Lung microvascular endothelial cell (primary cell): ENCODE measurements at regions not wholly inside any gene's neighbourhood (a gene's known extent, or its start where the extent isn't known, plus 50 kb on each side); places are given as distances from the start of the nearest gene placed in this dataset.
"Not testable (repeated sequence)": the region's sequence is repeated elsewhere in the genome, so short reads cannot be mapped to it uniquely, and the experiment has no call there.

Experiments
- DNase-seq, 2 donors: peaks; one replicate each; pipeline versions ENCODE4 v3.0.0 to v3.0.0-alpha.2; 2010; ENCODE audit warnings: low read depth in 2 of 2

DNA sequence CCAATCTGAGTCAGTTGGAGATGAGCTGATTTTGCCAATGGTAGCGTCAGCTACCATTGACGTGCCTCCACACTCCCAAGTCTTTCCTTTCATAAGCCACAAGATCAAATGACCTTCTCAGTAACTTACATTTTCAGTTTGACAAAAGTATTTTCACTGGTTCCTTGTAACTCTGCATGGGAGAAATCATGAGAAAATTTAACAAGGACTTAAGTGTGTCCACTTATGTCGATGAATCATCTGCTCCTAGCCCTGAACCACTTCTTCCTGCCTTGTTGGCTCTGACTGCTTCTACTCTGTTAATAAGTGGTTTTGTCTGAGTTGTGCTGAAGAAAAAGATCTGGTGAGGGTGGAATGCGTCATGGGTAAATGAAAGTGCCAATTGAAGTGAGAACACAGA, 101.2 kb downstream of the NFKBIZ start:
- peak in 1 of 2 donors; percentile 89 for DNase-seq

DNA sequence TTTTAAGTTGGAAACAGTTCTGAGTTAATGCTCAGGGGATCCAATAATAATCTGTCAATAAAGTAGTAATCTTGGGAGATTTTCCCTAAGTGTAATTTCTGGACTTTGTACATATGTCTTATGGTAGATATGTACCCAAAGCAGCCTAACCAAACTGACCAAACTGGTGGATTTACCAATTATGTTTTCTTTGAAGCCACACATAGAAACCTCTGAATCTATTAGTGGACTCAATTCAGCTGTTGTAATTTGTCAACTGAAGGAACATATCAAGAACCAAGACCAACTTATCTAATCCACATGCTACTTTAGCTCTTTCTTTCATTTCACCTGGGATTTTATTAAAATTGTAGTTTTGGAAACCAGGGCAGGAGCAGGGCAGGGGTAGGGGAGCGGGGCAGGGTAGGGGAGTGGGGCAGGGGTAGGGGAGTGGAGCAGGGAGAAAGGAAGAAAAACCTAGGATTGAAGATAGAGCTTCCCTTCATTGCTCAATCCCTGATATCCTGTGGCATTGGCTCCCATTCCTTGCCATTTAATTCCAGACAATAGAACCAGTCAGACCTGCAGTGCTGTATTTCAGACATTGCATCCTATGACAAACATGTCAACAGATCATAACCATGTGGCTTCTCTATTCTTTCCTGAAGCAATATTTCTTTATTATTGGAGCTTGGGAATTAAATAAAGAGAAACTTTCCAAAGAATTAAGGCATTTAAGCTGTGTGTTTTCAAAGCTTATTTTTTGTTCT, 101.8 kb downstream of the NFKBIZ start:
- peak; percentile 36 to 67 for DNase-seq

DNA sequence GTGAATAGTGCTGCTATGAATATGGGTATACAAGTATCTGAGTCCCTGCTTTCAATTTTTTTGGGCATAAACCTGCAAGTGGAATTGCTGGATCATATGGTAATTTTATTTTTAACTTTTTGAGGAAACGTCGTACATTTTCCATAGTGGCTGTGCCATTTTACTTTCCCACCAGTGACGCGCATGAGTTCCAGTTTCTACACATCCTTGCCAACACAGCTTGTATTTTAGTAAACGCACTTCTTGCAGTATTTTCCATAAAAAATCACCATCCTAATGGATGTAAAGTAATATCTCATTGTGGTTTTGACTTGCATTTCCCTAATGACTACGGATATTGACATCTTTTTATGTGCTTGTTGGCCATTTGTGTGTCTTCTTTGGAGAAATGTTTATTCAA, 105.0 kb downstream of the NFKBIZ start:
- peak in 1 of 2 donors; percentile 87 for DNase-seq

DNA sequence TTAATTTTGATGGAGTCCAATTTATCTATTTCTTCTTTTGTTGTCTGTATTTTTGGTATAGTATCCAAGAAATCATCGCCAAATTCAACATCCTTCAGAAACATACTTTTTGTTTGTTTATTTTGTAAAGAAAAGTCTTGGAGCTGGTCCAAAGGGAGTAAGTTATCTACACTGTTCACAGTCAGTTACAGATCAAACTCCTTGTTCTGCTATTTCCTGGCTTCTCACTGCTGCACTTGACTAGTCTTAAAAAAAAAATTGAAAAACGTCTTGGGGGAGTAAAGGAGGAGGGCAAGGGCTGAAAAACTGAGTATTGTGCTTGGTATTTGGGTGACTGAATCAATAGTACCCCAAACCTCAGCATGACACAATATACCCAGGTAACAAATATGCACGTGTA, 105.6 kb downstream of the NFKBIZ start:
- peak; percentile 30 to 83 for DNase-seq

DNA sequence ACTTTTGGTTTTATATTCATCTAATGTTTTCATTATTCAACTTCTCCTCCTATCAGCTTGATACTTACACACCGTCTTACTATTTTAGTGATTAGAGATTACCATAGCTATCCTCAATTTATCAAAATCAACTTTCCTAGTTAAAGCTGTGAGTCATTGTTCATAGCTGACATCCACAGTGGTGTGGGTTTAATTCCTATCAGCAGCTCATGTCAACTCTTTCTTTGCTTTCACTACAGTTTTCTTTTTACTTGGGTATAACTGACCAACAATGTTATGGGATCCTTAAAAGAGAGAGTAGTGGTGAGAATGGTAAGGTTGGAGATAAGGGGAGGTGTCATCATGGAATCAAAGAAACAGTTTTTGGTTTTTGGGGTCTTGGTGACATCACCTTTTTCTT, 112.7 kb downstream of the NFKBIZ start:
- DNase-seq: peak in 1 of 2 donors; percentile 45

DNA sequence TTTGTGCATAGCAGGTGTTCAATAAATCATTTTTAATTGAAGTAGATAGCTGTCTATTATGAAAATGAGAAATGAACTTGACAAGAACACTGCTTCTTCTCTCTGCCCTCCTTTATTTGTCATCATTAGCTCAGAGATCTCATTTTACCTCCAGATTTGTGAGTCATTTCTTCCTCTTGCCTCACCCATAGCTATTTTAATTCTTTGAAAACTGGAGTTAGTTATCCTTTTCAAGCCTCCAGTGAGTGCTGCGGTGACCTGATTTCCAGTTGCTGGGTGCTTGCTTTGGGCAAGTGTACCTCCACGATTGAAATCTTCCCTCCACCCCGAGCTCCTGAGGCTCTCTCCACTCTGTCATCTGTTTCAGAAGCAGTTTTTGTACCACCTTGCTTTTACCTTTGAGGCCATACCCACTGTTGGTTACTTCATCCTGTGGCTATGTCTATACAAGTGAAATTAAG, 114.6 kb downstream of the NFKBIZ start:
- DNase-seq: peak in 1 of 2 donors; percentile 63

DNA sequence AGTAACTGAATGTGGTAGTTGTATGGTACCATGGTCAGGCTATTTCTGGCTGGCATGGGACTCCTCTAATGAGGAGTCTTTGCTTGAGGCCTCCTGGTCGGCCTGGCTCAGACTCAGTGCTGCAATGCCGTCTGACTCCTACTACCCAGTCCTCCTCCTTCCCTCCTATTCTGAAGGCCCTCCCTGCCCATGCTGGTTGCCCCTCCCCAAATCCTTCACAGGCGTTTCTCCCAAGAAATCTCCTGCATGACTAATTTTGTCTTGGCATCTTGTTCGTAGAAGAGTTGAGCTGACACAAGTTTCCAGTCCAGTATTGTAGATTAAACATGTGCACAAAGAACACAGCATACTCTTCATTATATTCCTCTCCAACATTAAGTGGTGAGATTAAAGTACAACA, 115.5 kb downstream of the NFKBIZ start:
- no peak for DNase-seq

DNA sequence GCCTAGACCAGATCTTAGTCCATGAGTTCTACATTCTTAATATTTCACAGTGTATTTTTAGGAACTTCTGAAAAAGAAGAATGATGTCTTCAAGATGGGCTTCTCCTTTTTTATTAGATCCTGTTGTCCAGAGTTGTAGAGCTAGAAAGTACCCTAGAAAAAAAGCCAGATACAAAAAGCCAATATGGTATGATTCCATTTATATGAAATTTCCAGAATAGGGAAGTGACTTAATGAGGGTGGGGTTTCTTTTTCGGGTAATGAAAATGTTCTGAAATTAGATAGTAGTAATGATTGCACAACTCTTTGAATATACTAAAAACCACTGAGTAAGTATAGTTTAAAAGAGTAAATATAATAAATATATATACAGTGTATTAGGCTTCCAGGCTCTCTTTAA, 116.9 kb downstream of the NFKBIZ start:
- DNase-seq: no peak

DNA sequence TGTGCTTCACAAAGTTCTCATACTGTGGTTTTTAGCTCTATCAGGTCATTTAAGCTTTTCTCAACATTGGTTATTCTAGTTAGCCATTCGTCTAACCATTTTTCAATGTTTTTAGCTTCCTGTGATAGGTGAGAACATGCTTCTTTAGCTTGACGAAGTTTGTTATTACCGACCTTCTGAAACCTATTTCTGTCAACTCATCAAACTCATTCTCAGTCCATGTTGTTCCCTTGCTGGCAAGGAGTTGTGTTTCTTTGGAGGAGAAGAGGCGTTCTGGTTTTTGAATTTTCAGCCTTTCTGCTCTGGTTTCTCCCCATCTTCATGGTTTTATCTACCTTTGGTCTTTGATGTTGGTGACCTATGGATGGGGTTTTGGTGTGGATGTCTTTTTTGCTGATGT, 120.9 kb downstream of the NFKBIZ start:
- no peak for DNase-seq

DNA sequence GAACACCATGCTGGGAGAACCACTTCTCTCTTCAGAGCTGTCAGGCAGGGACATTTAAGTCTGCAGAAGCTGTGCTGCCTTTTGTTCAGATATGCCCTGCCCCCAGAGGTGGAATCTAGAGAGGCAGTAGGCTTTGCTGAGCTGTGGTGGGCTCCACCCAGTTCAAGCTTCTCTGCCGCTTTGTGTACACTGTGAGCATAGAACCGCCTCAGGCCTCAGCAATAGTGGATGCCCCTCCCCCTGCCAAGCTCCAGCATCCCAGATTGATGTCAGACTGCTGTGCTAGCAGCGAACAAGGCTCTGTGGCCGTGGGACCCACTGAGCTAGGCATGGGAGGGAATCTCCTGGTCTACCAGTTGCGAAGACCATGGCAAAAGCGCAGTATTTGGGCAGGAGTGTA, 121.6 kb downstream of the NFKBIZ start:
- no peak for DNase-seq

DNA sequence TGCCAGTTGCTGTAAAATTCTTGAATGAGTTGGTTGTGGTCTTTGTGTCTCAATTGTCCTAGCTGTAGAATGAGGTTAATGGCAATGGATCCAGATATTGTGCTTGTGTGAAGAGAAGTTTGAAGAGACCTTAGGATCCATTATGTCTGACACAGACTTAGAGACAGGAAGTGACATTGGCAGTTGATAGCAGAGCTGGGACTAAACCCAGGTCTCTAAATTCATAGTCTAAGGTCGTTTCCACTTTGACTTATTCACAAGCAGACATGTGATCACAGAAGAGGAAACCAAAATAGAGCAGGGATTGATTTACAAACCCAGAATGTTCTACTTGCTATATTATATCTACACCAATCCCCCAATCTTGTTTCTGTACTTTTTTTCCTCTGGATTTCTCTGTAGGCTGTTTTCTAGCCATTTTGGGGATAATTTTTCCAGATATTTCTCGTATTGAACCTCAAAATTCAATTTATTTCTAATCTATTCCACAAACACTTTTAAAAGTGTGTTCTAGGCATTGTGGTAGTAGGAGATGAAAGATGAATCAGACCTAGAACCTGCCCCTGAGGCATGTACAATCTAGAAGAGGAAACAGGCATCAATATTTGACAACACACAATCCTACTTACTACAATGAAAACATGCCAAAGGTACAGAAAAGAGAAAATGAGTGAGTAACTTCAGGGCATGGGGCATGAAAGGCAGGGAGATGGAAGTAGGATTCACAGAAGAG, 123.3 kb downstream of the NFKBIZ start:
- peak in 1 of 2 donors; percentile 26 for DNase-seq

DNA sequence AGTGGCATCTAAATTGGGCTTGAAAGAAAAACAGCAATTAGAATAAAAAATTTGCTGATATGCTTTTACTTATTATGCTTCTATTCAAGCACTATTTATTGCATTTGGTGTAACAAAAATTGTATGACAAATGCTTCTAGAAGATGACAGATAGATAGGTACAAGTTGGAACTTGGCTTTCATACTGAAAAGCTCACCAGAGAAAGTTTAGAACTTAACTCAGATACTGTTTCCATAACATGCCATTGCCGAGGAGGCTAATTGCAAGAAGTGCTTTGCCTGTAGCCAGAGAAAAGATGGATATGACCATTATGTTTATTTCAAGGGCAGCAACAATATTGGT, 123.8 kb downstream of the NFKBIZ start:
- no peak for DNase-seq

DNA sequence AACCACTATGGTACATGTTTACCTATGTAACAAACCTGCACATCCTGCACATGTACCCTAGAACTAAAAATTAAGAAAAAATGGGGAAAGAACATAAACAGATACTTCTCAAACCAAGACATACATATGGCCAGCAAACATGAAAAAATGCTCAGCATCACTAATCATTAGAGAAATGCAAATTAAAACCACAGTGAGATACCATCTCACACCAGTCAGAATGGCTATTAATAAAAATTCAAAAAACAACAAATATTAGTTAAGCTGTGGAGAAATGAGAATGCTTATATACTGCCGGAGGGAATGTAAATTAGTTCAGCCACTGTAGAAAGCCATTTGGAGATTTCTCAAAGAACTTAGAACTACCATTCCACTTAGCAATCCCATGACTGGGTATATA, 126.1 kb downstream of the NFKBIZ start:
- not testable (repeated sequence) for DNase-seq

DNA sequence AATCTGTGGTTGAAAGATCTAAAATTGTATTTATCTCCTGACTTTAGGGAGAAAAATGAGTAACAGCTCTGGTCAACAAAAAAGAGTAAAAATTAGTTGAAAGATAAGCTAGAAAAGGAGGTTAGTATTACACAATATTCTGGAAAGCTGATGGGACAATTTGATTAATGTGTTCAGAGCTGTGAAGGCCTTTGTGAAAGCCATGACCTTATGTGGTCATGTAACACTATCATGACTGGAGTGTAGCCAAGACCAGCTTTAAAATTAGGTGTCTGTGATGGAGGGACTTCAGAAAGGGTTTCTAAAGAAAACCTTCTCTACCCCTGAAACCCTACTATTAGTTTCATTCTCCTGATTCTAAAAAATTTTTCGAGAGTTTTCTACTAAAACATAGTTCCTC, 127.2 kb downstream of the NFKBIZ start:
- DNase-seq: peak; percentile 54 to 67

DNA sequence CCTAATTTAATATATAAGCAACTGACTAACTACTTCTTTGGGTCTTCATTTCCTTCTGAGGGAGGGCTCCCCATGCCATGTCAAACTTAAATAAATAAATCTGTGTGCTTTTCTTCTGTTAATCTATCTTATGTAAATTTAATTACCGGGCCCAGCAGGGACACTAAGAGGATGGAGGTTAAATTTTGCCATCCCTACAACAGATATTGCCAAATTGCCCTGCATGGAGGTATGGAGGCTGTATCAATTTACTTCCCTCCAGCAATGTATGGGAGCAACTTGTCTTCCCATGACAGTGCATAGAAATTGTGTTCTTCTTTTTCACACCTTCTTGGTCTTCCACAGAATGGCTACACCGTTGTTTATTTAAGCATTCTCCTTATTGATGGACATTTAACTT, 129.0 kb downstream of the NFKBIZ start:
- no peak for DNase-seq

DNA sequence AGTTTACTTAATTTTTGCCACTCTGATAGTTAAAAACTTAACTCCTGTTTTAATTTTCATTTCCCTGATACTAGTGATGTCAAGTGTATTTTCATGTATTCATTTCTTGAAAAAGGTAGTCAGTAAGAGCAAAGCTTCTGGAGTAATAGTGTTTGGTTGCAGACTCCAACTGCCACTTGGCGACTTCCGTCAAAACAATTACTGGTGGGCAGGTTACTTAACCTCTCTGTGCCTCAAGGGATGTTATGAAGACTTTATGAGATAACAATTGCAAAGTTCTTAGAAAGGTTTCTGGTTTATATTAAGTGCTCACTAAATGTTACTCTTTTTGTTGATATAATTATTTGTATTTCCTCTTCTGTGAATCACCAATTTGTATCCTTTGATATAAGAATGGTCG, 129.7 kb downstream of the NFKBIZ start:
- no peak for DNase-seq

DNA sequence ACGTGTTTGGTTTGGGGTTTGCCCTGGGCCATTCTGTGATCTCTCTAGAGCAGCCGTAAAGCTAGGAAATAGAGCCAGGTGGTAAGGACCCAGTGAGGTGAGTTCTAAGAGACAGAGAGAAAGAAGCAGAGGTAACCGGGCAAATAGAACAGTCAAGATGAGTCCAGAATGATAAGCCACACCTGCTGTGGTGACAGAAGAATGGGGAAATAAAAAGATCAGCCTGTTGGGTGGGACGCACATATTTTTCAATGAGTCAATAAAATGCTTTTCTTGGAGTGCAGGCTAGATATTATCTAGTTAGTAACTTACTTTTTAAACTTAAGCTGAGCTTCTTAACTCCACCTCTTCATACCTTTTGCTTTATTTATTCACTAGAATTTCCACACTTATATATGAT, 135.0 kb downstream of the NFKBIZ start:
- DNase-seq: no peak

DNA sequence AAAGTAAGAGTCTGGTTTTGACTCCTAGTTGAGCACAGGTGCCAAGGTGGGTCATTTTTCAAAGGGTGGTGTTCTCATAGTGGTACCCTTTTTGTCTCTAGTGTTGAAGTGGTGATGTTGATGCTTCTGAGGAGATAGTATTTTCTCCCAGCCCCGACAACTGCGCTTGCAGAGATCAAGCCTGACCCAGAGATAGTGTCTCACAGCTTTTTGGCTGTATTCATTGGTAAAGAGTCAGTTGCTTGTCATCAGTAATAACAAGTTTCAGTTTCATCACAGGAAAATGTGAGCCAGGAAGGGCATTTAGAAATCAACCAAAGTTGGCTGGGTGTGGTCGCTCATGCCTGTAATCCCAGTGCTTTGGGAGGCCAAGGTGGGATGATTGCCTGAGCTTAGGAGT, 139.3 kb downstream of the NFKBIZ start:
- no peak for DNase-seq

DNA sequence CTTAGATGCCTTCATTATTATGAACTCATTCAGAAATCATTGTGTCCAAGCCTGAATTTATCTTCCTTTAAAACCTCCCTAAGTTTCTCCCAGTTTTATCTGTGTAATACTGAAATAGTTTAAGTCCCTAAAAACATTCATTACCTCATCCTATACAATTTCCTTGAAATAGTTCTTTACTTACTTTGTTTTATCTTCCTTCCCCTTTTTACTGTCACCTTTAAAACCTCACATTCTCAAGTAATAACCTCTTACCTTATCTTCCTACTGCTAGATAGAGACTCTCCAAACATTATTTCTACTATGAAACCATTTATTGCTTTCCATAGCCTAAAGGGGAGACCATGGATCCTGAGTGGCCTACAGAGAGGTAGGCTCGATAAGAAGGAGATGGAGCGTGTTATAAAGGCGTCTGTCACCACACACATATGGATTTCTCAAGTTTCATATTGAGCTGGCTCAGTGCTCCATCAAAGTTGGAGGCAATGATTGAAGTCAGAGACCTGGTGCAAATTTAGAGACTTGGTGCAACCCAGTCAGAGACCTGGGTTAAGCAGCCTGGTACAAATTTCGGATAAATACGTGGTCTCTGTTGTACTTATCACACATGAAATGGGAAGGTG, 140.4 kb downstream of the NFKBIZ start:
- DNase-seq: no peak

DNA sequence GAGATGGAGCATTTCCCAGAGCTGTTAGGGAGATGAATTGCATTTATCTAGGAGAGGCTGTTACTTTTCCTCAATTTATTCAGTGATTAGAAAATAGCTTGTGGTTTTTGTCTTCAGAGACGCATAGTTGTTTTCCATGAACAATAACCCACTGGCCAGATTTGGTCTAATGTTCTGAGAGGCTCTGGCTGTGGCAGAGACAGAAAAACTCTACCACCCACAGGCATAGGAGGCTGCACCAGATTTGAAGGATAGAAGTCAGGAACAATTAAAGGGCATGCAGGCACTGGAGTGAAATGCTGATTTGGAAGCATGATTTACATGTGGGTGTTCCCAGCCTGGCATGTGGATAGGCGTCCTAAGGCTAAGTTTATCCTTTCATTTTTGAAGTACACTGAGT, 143.5 kb downstream of the NFKBIZ start:
- DNase-seq: no peak

DNA sequence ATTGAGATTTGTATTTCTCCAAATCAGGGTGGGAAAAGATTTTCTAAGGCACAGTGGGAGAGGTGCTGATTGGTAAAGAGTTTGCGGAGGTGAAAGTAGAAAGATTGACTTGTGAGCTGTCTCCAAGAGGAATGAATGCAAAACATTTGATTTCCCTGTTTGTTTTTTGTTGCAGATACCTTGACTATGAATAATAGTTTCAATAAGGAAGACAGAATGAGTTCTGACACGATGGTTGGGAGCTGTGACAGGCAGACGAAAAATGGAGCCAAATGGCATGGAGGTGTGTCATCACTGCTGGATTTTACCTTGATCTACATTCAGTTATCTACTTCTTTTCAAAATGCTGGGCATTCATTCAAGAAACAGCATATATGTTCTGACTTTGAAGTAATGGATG, 145.1 kb downstream of the NFKBIZ start:
- DNase-seq: no peak

DNA sequence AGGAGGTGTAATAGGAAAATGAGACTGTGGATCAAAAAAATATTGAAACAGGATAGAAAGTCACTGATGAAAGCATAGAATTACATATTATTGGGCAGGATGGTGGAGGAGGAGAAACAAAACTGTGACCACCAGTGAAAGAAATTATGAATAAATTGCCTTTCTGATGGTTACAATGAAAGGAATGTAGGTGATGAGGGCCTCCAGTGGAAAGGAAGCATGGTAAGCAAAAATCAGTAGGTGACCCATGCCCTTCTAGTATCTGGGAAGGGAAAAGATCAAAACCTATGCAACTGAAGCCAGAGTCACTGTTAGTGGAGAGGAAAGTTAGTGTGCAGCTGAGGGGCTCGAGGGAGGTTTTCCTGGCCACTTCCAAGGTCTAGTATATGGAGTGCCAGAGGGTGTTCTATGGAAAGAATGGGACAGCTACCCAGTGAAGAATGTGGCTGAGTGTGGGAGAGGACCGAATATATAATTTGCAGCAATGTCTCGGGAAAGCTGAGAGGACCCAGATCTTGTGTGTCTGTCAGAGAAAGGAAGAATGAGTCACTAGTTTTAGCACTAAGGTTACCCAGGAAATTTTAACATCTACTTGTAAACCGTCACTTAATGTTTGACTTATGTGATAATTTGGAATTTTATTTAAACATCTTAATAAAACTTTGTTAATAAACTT, 146.2 kb downstream of the NFKBIZ start:
- DNase-seq: peak in 1 of 2 donors; percentile 52
